ENCODE measurements at regions not wholly inside any gene's neighbourhood (a gene's known extent, or its start where the extent isn't known, plus 50 kb on each side); places are given as distances from the start of the nearest gene placed in this dataset.
A peak's percentile ranks its signal among the peaks of the same experiment; 100 is the strongest.

DNA sequence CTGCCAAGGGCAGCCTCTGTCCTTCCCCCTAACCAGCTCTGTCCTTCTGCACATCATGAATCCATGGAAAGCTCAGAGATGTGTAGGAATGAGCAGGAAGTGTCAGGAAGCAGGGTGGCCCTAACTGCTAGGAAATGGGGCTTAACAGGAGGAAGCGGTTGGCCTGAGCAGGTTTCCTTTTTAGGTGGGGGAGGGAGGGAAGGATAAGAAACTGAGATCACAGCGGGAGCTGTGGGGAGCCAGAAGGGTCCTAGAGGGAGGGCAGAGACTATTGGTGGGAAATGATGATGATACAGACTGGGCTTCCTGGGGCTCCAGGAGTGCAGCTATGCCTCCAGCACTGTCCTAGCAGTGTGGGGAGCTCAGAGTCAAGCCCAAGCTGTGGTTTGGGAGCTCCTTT lies 182.0 kb downstream of the SH3BP4 start:
- intact Hi-C loops (cut with DNase I; ENCODE audit: low total_unique reads) = loop anchor here (10.0 kb wide), 1 partner anchor 451 kb away; no protein-coding TSS in a partner anchor

GRCh38 chr2:235134420-235134819 lies 182.6 kb downstream of the SH3BP4 start:
- Histone ChIP-seq H3K4me1 (no peaks in the 10 kb centered on the region), H3K9me3 (no peaks in the 10 kb centered on the region), H3K27ac (no peak overlapping the region), H3K4me3 (no peak overlapping the region), H3K27me3 (no peaks in the 10 kb centered on the region), H3K36me3 (ENCODE audit: low read depth, missing control alignments) (no peaks in the 10 kb centered on the region)
- no peak for DNase-seq
- TF ChIP-seq CTCF (IDR thresholded peaks at IDR 0.05) (no peak), POLR2A (IDR thresholded peaks at IDR 0.05) (no peak)
- WGBS, 2 donors = 92 to 95% methylated on average over 3 of the region's 3 CpGs
- intact Hi-C loops (cut with DNase I; ENCODE audit: low total_unique reads) = loop anchor here (10.0 kb wide), 1 partner anchor 450 kb away; no protein-coding TSS in a partner anchor

More for the DNA sequence above, 182.0 kb downstream of the SH3BP4 start:
- Histone ChIP-seq H3K9me3 (no peaks in the 10 kb centered on the region), H3K36me3 (ENCODE audit: low read depth, missing control alignments) (no peaks in the 10 kb centered on the region), H3K27ac (no peak overlapping the region), H3K4me1 (no peaks in the 10 kb centered on the region), H3K4me3 (no peak overlapping the region), H3K27me3 (no peaks in the 10 kb centered on the region)
- TF ChIP-seq POLR2A (IDR thresholded peaks at IDR 0.05) (no peak), CTCF (IDR thresholded peaks at IDR 0.05) (no peak)
- WGBS, 2 donors = 74 to 76% methylated on average over 2 of the region's 2 CpGs
- DNase-seq = no peak

- Histone ChIP-seq H3K36me3 (ENCODE audit: low read depth, missing control alignments) (no peaks in the 10 kb centered on the region), H3K4me3 (no peak overlapping the region), H3K4me1 (no peaks in the 10 kb centered on the region), H3K27ac (no peak overlapping the region), H3K9me3 (no peaks in the 10 kb centered on the region), H3K27me3 (no peaks in the 10 kb centered on the region)
- intact Hi-C loops (cut with DNase I; ENCODE audit: low total_unique reads) = loop anchor here (10.0 kb wide), 1 partner anchor 449 kb away; no protein-coding TSS in a partner anchor
- no peak for DNase-seq
- no peak for TF ChIP-seq POLR2A (IDR thresholded peaks at IDR 0.05)
- no peak for TF ChIP-seq CTCF (IDR thresholded peaks at IDR 0.05)
- WGBS, 2 donors = 92 to 94% methylated on average over 4 of the region's 4 CpGs
Measured at GRCh38 chr2:235135195-235135965, 183.6 kb downstream of the SH3BP4 start.

DNA sequence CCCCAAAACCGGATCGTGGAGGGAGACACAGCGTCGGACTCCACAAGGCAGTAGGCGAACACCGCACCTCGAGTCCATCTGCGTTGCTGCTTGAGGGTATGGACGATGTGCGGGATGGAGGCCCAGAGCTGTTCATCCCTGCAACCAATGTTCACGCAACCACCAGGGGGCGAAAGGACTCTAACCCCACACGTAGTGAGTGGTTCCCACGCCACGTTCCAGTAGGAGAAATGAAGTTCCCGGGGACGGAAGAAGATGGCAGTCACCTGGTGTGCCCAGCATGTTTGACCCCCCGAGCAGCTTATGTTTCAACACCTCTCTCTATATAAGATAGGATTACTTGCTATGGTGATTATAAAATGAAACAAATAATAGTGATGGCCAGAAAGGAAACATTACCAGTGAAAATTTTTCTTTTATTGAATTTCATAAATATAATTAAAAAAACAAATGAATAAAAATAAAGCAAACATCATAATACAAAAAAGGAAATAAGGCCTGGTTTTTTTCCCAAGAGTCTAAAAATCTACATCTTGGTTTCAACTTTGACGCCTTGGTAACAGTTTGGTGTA lies 184.3 kb downstream of the SH3BP4 start:
- H3K4me3 ChIP-seq = no peak overlapping the region
- H3K4me1 ChIP-seq = no peaks in the 10 kb centered on the region
- H3K9me3 ChIP-seq = no peaks in the 10 kb centered on the region
- no peaks in the 10 kb centered on the region for H3K27me3 ChIP-seq
- H3K27ac ChIP-seq = no peak overlapping the region
- intact Hi-C loops (cut with DNase I; ENCODE audit: low total_unique reads) = loop anchor here (10.0 kb wide), 1 partner anchor 449 kb away; no protein-coding TSS in a partner anchor
- 18 to 29% methylated on average over 12 to 19 of the region's 19 CpGs for WGBS, 2 donors
- TF ChIP-seq POLR2A (IDR thresholded peaks at IDR 0.05) (no peak), CTCF (IDR thresholded peaks at IDR 0.05) (peak; percentile 70 to 83 (median 77))
- peak; percentile 94 for DNase-seq
- no peaks in the 10 kb centered on the region for H3K36me3 ChIP-seq (ENCODE audit: low read depth, missing control alignments)

Data from testis (tissue), 2 donors.